ENCODE measurements at regions not wholly inside any gene's neighbourhood (a gene's known extent, or its start where the extent isn't known, plus 50 kb on each side); places are given as distances from the start of the nearest gene placed in this dataset.

DNA sequence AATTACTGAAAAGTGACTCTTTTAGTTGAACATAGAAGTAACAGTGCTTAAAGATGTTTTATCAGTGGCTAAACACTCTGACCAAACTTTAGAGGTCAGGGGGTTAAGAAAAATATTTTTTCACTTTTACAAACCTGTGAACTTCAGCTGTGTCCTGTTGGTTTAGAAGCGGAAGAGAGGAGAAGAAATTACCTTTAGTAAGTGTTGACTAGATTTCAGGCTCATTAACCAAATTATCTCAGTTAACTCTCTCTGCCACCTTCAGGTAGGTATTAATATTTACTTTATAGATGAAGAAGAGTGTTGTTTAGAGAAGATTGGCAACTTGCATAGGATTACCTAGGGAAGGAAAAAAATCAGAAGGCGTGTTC lies 151.9 kb upstream of the CMC1 start:
- Histone ChIP-seq H3K4me1 (replicated peaks) (no peaks in the 10 kb centered on the region), H3K9me3 (no peaks in the 10 kb centered on the region), H3K27me3 (replicated peaks; ENCODE audit: insufficient read depth) (no peaks in the 10 kb centered on the region), H3K4me3 (no peak overlapping the region), H3K27ac (no peak overlapping the region), H3K36me3 (no peaks in the 10 kb centered on the region)
- 92% methylated on average over 2 of the region's 2 CpGs for WGBS
- DNase-seq (ENCODE audit: low spot score) = no peak
- intact Hi-C loops (cut with DNase I) = no loop called here
- no peak for TF ChIP-seq POLR2AphosphoS5 (IDR thresholded peaks at IDR 0.05)
- TF ChIP-seq CTCF (IDR thresholded peaks at IDR 0.05) = no peak
- TF ChIP-seq POLR2A (IDR thresholded peaks at IDR 0.05) = no peak

GRCh38 chr3:28099296-28099695 lies 142.1 kb upstream of the CMC1 start:
- H3K9me3 ChIP-seq = no peaks in the 10 kb centered on the region
- WGBS = 95% methylated on average over 2 of the region's 2 CpGs
- no peaks in the 10 kb centered on the region for H3K36me3 ChIP-seq
- DNase-seq (ENCODE audit: low spot score) = no peak
- no peak overlapping the region for H3K27ac ChIP-seq
- H3K4me3 ChIP-seq = no peak overlapping the region
- H3K4me1 ChIP-seq (replicated peaks) = no peaks in the 10 kb centered on the region
- no peaks in the 10 kb centered on the region for H3K27me3 ChIP-seq (replicated peaks; ENCODE audit: insufficient read depth)
- intact Hi-C loops (cut with DNase I) = no loop called here
- TF ChIP-seq CTCF (IDR thresholded peaks at IDR 0.05) = no peak

DNA sequence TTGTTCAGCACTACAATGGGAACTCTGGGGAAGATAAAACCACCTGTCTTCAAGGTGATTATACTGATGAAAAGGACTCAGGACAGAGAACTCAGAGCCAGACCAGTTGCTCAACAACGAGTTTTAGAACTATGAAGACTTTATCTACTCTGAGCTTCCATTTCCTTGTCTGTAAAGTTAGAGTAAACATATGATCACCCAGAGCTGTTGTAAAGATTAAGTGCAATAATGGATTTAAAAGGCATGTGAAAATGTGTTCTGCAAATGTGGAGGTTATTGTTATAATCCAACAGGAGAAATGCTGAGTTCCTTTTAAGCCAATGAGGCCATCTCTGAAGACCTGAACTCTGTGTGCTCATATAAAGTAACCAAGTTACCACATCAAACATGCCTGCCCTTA lies 139.7 kb upstream of the CMC1 start:
- H3K27ac ChIP-seq = no peak overlapping the region
- no peaks in the 10 kb centered on the region for H3K36me3 ChIP-seq
- H3K4me1 ChIP-seq (replicated peaks) = no peaks in the 10 kb centered on the region
- no peaks in the 10 kb centered on the region for H3K9me3 ChIP-seq
- no peak for DNase-seq (ENCODE audit: low spot score)
- intact Hi-C loops (cut with DNase I) = no loop called here
- no peak overlapping the region for H3K4me3 ChIP-seq
- WGBS = 28% methylated on average over 1 of the region's 1 CpG
- H3K27me3 ChIP-seq (replicated peaks; ENCODE audit: insufficient read depth) = no peaks in the 10 kb centered on the region
- TF ChIP-seq CTCF (IDR thresholded peaks at IDR 0.05) (no peak), POLR2AphosphoS5 (IDR thresholded peaks at IDR 0.05) (no peak), POLR2A (IDR thresholded peaks at IDR 0.05) (no peak)

DNA sequence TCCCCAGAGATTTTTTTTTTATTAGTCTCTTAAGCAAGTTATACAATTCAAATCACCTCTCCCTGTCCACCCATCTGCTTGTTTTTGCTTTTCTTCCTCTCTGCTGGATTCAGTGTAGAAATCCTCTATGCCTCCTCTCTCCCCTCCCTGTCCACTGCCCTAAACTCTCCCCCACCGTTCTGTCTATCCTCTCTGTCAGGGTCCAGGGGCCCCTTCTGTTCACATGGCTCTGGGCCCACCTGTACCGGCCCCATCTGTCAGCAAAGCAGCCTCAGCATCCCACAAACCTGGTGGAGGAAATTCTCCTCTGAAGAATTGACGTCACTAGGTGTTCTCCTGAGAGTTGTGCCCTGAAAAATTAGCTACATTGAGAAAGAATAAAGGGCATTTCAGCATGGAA lies 137.6 kb upstream of the CMC1 start:
- DNase-seq (ENCODE audit: low spot score) = no peak
- no peaks in the 10 kb centered on the region for H3K36me3 ChIP-seq
- no peak overlapping the region for H3K4me3 ChIP-seq
- H3K27me3 ChIP-seq (replicated peaks; ENCODE audit: insufficient read depth) = no peaks in the 10 kb centered on the region
- H3K4me1 ChIP-seq (replicated peaks) = no peaks in the 10 kb centered on the region
- intact Hi-C loops (cut with DNase I) = no loop called here
- no peak for TF ChIP-seq POLR2AphosphoS5 (IDR thresholded peaks at IDR 0.05)
- TF ChIP-seq CTCF (IDR thresholded peaks at IDR 0.05) = no peak
- TF ChIP-seq POLR2A (IDR thresholded peaks at IDR 0.05) = no peak
- H3K9me3 ChIP-seq = no peaks in the 10 kb centered on the region
- H3K27ac ChIP-seq = no peak overlapping the region
- WGBS = 72% methylated on average over 3 of the region's 3 CpGs

GRCh38 chr3:28104896-28105534 lies 136.4 kb upstream of the CMC1 start:
- H3K9me3 ChIP-seq = no peaks in the 10 kb centered on the region
- DNase-seq (ENCODE audit: low spot score) = no peak
- no peaks in the 10 kb centered on the region for H3K4me1 ChIP-seq (replicated peaks)
- no peaks in the 10 kb centered on the region for H3K27me3 ChIP-seq (replicated peaks; ENCODE audit: insufficient read depth)
- intact Hi-C loops (cut with DNase I) = no loop called here
- TF ChIP-seq POLR2AphosphoS5 (IDR thresholded peaks at IDR 0.05) (no peak), CTCF (IDR thresholded peaks at IDR 0.05) (no peak), POLR2A (IDR thresholded peaks at IDR 0.05) (no peak)
- H3K27ac ChIP-seq = no peak overlapping the region
- no peaks in the 10 kb centered on the region for H3K36me3 ChIP-seq
- 85% methylated on average over 11 of the region's 11 CpGs for WGBS
- no peak overlapping the region for H3K4me3 ChIP-seq

Measured in prostate gland (tissue), 2 donors.